Smooth muscle cell (in vitro differentiated cells): ENCODE measurements at regions not wholly inside any gene's neighbourhood (a gene's known extent, or its start where the extent isn't known, plus 50 kb on each side); places are given as distances from the start of the nearest gene placed in this dataset.

Experiments used
- DNase-seq: peaks from one replicate; lab custom pipeline; 2025; ENCODE audit not compliant: unreplicated experiment; lab: John Stamatoyannopoulos, UW
- H2AFZ ChIP-seq: fragments of 200-600 bp; sonication (generic); 2 replicates; pipeline ENCODE4 v1.6.0; 2016; ENCODE audit warnings: antibody characterized with exemption, low read depth, mild to moderate bottlenecking
- H3F3A ChIP-seq: fragments of 200-600 bp; sonication (generic); 2 replicates; pipeline ENCODE4 v1.6.0; 2017; ENCODE audit warnings: antibody characterized with exemption, low read depth
- H3K27ac ChIP-seq: fragments of 200-600 bp; sonication (generic); 2 replicates; pipeline ENCODE4 v1.5.1; 2016; ENCODE audit warnings: low read depth, mild to moderate bottlenecking
- H3K27me3 ChIP-seq: fragments of 200-600 bp; sonication (generic); 2 replicates; pipeline ENCODE4 v1.6.1; 2016; ENCODE audit warnings: low read depth, mild to moderate bottlenecking
- H3K36me3 ChIP-seq: fragments of 200-600 bp; sonication (generic); 2 replicates; pipeline ENCODE4 v1.5.1; 2016; ENCODE audit warnings: low read depth
- H3K4me1 ChIP-seq: fragments of 200-600 bp; sonication (generic); 2 replicates; pipeline ENCODE4 v1.5.1; 2016; ENCODE audit warnings: low read depth
- H3K4me2 ChIP-seq: fragments of 200-600 bp; sonication (generic); 2 replicates; pipeline ENCODE4 v1.6.0; 2016; ENCODE audit warnings: mild to moderate bottlenecking
- H3K4me3 ChIP-seq: fragments of 200-600 bp; sonication (generic); 2 replicates; pipeline ENCODE4 v1.5.1; 2016; ENCODE audit warnings: mild to moderate bottlenecking
- H3K79me2 ChIP-seq: fragments of 200-600 bp; sonication (generic); 2 replicates; pipeline ENCODE4 v1.6.0; 2016; ENCODE audit warnings: low read depth, mild to moderate bottlenecking
- H3K9ac ChIP-seq: fragments of 200-600 bp; sonication (generic); 2 replicates; pipeline ENCODE4 v1.6.0; 2016; ENCODE audit warnings: low read depth
- H3K9me3 ChIP-seq: fragments of 200-600 bp; sonication (generic); replicated peaks from 2 replicates; pipeline ENCODE4 v1.5.1; 2016; ENCODE audit warnings: low read depth
- H4K20me1 ChIP-seq: fragments of 200-600 bp; sonication (generic); 2 replicates; pipeline ENCODE4 v1.6.0; 2016; ENCODE audit warnings: low read depth
- CTCF ChIP-seq: fragments of 200-600 bp; sonication (generic); IDR thresholded peaks from 2 replicates; pipeline ENCODE4 v1.5.1; 2017; ENCODE audit warnings: borderline replicate concordance, mild to moderate bottlenecking, antibody characterized with exemption; ENCODE audit not compliant: insufficient read depth, poor library complexity, severe bottlenecking
- WGBS: methylation state at CpG from one replicate; pipeline ENCODE4 v1.1.7; 2016; ENCODE audit warnings: low lambda C conversion rate; 5-methylcytosine and 5-hydroxymethylcytosine counted together

- no peaks in the 10 kb centered on the region for H4K20me1 ChIP-seq
- no peak overlapping the region for H3K4me2 ChIP-seq
- WGBS, result 95% methylated on average over 8 of the region's 8 CpGs
- H3K4me1 ChIP-seq, result no peaks in the 10 kb centered on the region
- no peaks in the 10 kb centered on the region for H3K79me2 ChIP-seq
- no peak for TF ChIP-seq CTCF
- no peak for DNase-seq
- H3K9ac ChIP-seq, result no peak overlapping the region
- no peaks in the 10 kb centered on the region for H3F3A ChIP-seq
- H3K36me3 ChIP-seq, result no peaks in the 10 kb centered on the region
- no peak overlapping the region for H2AFZ ChIP-seq
- no peaks in the 10 kb centered on the region for H3K9me3 ChIP-seq
- H3K27ac ChIP-seq, result no peak overlapping the region
- H3K27me3 ChIP-seq, result peaks cover 21% of the 10 kb centered on the region
- no peak overlapping the region for H3K4me3 ChIP-seq
Measured at GRCh38 chr10:129411393-129411705, 55.7 kb upstream of the MGMT start.

GRCh38 chr10:129411772-129412171 is 55.3 kb upstream of the MGMT start:
- Histone ChIP-seq H3K27ac (no peak overlapping the region), H3K36me3 (no peaks in the 10 kb centered on the region), H3K9me3 (no peaks in the 10 kb centered on the region), H3F3A (no peaks in the 10 kb centered on the region), H2AFZ (no peak overlapping the region), H3K4me1 (no peaks in the 10 kb centered on the region), H3K27me3 (peaks cover 21% of the 10 kb centered on the region), H3K4me2 (no peak overlapping the region), H3K9ac (no peak overlapping the region), H3K79me2 (no peaks in the 10 kb centered on the region), H4K20me1 (no peaks in the 10 kb centered on the region), H3K4me3 (no peak overlapping the region)
- no peak for DNase-seq
- no peak for TF ChIP-seq CTCF
- WGBS, result 80% methylated on average over 7 of the region's 7 CpGs

- TF ChIP-seq CTCF, result no peak
- H3K27me3 ChIP-seq, result peaks cover 21% of the 10 kb centered on the region
- H3K36me3 ChIP-seq, result no peaks in the 10 kb centered on the region
- no peak overlapping the region for H3K9ac ChIP-seq
- H3K4me1 ChIP-seq, result no peaks in the 10 kb centered on the region
- no peak overlapping the region for H3K4me3 ChIP-seq
- no peak for DNase-seq
- H3K27ac ChIP-seq, result no peak overlapping the region
- H3K9me3 ChIP-seq, result no peaks in the 10 kb centered on the region
- no peaks in the 10 kb centered on the region for H3F3A ChIP-seq
- no peak overlapping the region for H3K4me2 ChIP-seq
- no peaks in the 10 kb centered on the region for H4K20me1 ChIP-seq
- WGBS, result 91% methylated on average over 6 of the region's 6 CpGs
- H2AFZ ChIP-seq, result no peak overlapping the region
- no peaks in the 10 kb centered on the region for H3K79me2 ChIP-seq
Measured at GRCh38 chr10:129413024-129413423, 54.0 kb upstream of the MGMT start.

GRCh38 chr10:129415215-129416140 is 51.6 kb upstream of the MGMT start:
- Histone ChIP-seq H2AFZ (no peak overlapping the region), H3K9ac (no peak overlapping the region), H3K4me1 (no peaks in the 10 kb centered on the region), H3F3A (no peaks in the 10 kb centered on the region), H3K36me3 (no peaks in the 10 kb centered on the region), H3K79me2 (no peaks in the 10 kb centered on the region), H3K4me3 (no peak overlapping the region), H4K20me1 (no peaks in the 10 kb centered on the region), H3K4me2 (no peak overlapping the region), H3K27me3 (peaks cover 16% of the 10 kb centered on the region), H3K9me3 (no peaks in the 10 kb centered on the region), H3K27ac (no peak overlapping the region)
- no peak for TF ChIP-seq CTCF
- WGBS, result 66% methylated on average over 31 of the region's 31 CpGs
- DNase-seq, result no peak
